ENCODE measurements at regions not wholly inside any gene's neighbourhood (a gene's known extent, or its start where the extent isn't known, plus 50 kb on each side); places are given as distances from the start of the nearest gene placed in this dataset.

GRCh38 chr7:108684629-108685028 lies 115.0 kb downstream of the DNAJB9 start:
- no peak for TF ChIP-seq CTCF (IDR thresholded peaks at IDR 0.05; ENCODE audit: low read depth, low read length, missing input control)
- TF ChIP-seq ATF3 (IDR thresholded peaks at IDR 0.05) = no peak
- TF ChIP-seq MAX (IDR thresholded peaks at IDR 0.05) = no peak
- TF ChIP-seq FOXA1 (IDR thresholded peaks at IDR 0.05) = no peak
- no peak for TF ChIP-seq REST (IDR thresholded peaks at IDR 0.05)
- no peak for TF ChIP-seq ZBTB33 (IDR thresholded peaks at IDR 0.05)
- TF ChIP-seq JUND (IDR thresholded peaks at IDR 0.05) = no peak

All from liver (tissue), 3 donors.